GM12878 (cell line): ENCODE measurements at regions not wholly inside any gene's neighbourhood (a gene's known extent, or its start where the extent isn't known, plus 50 kb on each side); places are given as distances from the start of the nearest gene placed in this dataset.

Experiments
- ATAC-seq: fragments of 200-7000 bp; cut with Tn5 transposase; 3 replicates; pipeline ENCODE4 v1.9.1; 2020; ENCODE audit warnings: mild to moderate bottlenecking, moderate library complexity
- BruUV-seq: library from RNA; stranded (reverse); fragments of 400-500 nt; replicated peaks from 2 replicates; lab custom pipeline; 2021; lab: Mats Ljungman, UMichigan
- CTCF ChIA-PET: fragments of 300-600 bp; sonication (Branson Sonifier 250); formaldehyde crosslinking; extraction: SDS; loops from one replicate; lab custom pipeline; 2021; ENCODE audit warnings: inconsistent platforms; lab: Yijun Ruan, JAX
- POLR2A ChIA-PET: fragments of 350-600 bp; formaldehyde crosslinking; extraction: SDS; loops from one replicate; lab custom pipeline; 2021; ENCODE audit warnings: inconsistent platforms; lab: Charles Lee
- RAD21 ChIA-PET: fragments of 300-600 bp; sonication (Branson Sonifier 250); formaldehyde crosslinking; loops from one replicate; lab custom pipeline; 2023; ENCODE audit warnings: antibody characterized with exemption; ENCODE audit not compliant: unreplicated experiment; lab: Charles Lee
- SMC1A ChIA-PET: fragments of 300-600 bp; sonication (Branson Sonifier 250); formaldehyde crosslinking; loops from one replicate; lab custom pipeline; 2023; ENCODE audit not compliant: unreplicated experiment, uncharacterized antibody; lab: Charles Lee
- DNase-seq: peaks from one replicate; pipeline ENCODE4 v3.0.0-alpha.2; 2011; ENCODE audit warnings: low read depth, low spot score
- FAIRE-seq: peaks from 3 replicates; lab custom pipeline; 2011; peaks lifted over from hg19 to GRCh38; lab: Jason Lieb, UNC
- H2AFZ ChIP-seq: 2 replicates; pipeline ENCODE4 v1.6.0; 2011; ENCODE audit warnings: low read depth, low read length, control low read depth; ENCODE audit not compliant: control insufficient read depth
- H3K27ac ChIP-seq: 2 replicates; pipeline ENCODE4 v1.5.1; 2011; ENCODE audit warnings: control low read depth; ENCODE audit not compliant: control insufficient read depth, insufficient read depth
- H3K27me3 ChIP-seq, 2 experiments: replicated peaks in 1 of 2; 2 replicates each; pipeline versions ENCODE4 v1.6.0 to v1.6.1; 2011; ENCODE audit warnings: low read length in 1 of 2; ENCODE audit not compliant: control insufficient read depth in 2 of 2, insufficient read depth in 2 of 2
- H3K36me3 ChIP-seq, 2 experiments: 2 replicates each; pipeline ENCODE4 v1.5.1; 2011; ENCODE audit warnings: low read length in 1 of 2; ENCODE audit not compliant: control insufficient read depth in 2 of 2, insufficient read depth in 2 of 2
- H3K4me1 ChIP-seq: 2 replicates; pipeline ENCODE4 v1.6.1; 2011; ENCODE audit warnings: mild to moderate bottlenecking, low read length, moderate library complexity, mixed read lengths; ENCODE audit not compliant: control insufficient read depth, insufficient read depth
- H3K4me2 ChIP-seq: 2 replicates; pipeline ENCODE4 v1.6.0; 2011; ENCODE audit warnings: control low read depth; ENCODE audit not compliant: control insufficient read depth, insufficient read depth
- H3K4me3 ChIP-seq: fragments of 200-600 bp; sonication (generic); 2 replicates; pipeline ENCODE4 v1.5.1; 2016
- H3K79me2 ChIP-seq: 2 replicates; pipeline ENCODE4 v1.6.0; 2011; ENCODE audit warnings: low read length; ENCODE audit not compliant: control insufficient read depth, insufficient read depth
- H3K9ac ChIP-seq: 2 replicates; pipeline ENCODE4 v1.8.0; 2011; ENCODE audit warnings: low read length, control low read depth, mixed read lengths; ENCODE audit not compliant: control insufficient read depth, insufficient read depth
- H3K9me3 ChIP-seq: replicated peaks from 3 replicates; pipeline ENCODE4 v1.5.1; 2011; ENCODE audit warnings: mild to moderate bottlenecking, low read length; ENCODE audit not compliant: control insufficient read depth, insufficient read depth
- H4K20me1 ChIP-seq: 2 replicates; pipeline ENCODE4 v1.6.0; 2011; ENCODE audit not compliant: control insufficient read depth, insufficient read depth
- ATF7 ChIP-seq: fragments of 450-650 bp; IDR thresholded peaks from 2 replicates; pipeline ENCODE4 v1.6.1; 2016; ENCODE audit warnings: low read depth, mild to moderate bottlenecking
- MTA2 ChIP-seq: fragments of 450-650 bp; IDR thresholded peaks from 2 replicates; pipeline ENCODE4 v1.6.1; 2016; ENCODE audit warnings: low read depth, mild to moderate bottlenecking, moderate library complexity
- NR2F1 ChIP-seq: fragments of 450-650 bp; conservative IDR thresholded peaks from 2 replicates; pipeline ENCODE4 v1.6.1; 2017; ENCODE audit warnings: mild to moderate bottlenecking
- RBBP5 ChIP-seq: fragments of 200-600 bp; sonication (generic); conservative IDR thresholded peaks from 2 replicates; pipeline ENCODE4 v1.6.1; 2016
- RUNX3 ChIP-seq: IDR thresholded peaks from 2 replicates; pipeline ENCODE4 v1.6.1; 2012; ENCODE audit warnings: low read length, inconsistent platforms
- TCF7 ChIP-seq: IDR thresholded peaks from 2 replicates; pipeline ENCODE4 v1.6.1; 2014; ENCODE audit warnings: antibody characterized with exemption, borderline replicate concordance
- in situ Hi-C: fragments of 300-500 bp; cut with MboI; formaldehyde crosslinking; loops from 9 replicates; pipeline ENCODE4 v1.14.3; 2018; ENCODE audit warnings: mixed read lengths
- intact Hi-C: fragments of 100-400 bp; cut with micrococcal nuclease; formaldehyde crosslinking; loops from one replicate; pipeline ENCODE4 v1.14.2; 2022; ENCODE audit not compliant: unreplicated experiment
- TF ChIP-seq, protein P1 (sequence below): fragments of 450-650 bp; IDR thresholded peaks from 2 replicates; pipeline ENCODE4 v1.6.1; 2017; ENCODE audit warnings: mild to moderate bottlenecking, moderate library complexity

DNA sequence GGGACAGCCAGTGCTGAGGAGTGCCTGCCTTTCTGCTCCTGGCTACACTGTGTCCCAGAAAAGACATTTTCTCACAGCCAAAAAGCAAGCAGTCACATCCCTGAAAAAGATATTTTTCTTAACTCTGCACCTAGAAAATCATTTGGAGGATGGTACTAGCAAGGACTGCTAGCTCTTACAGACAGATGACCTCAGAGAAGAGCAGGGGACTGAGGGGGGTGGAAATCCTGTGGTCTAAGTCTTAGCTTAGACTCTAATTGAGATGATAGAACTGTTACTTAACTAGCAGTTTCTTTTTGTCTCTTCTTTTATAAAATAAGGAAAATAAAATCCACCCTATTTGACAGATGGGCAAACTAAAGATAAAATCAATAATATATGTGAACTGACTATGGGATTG is 152.8 kb downstream of the TMEM200A start:
- ChIA-PET CTCF (interaction anchor here (0.6 to 2.9 kb wide), 4 partner anchors 14 to 180 kb away, joined by 3 to 8 read pairs (median 3); no protein-coding TSS in a partner anchor), SMC1A (interaction anchor here (0.7 to 8.6 kb wide), 11 partner anchors 7 to 180 kb away, joined by 3 to 69 read pairs (median 10); no protein-coding TSS in a partner anchor), POLR2A (interaction anchor here (0.7 to 1.3 kb wide), 3 partner anchors 11 to 153 kb away, joined by 3 read pairs; partner anchors contain the start of gene TMEM200A)
- H3K4me2 ChIP-seq = no peak overlapping the region
- H3K27me3 ChIP-seq = no peaks in the 10 kb centered on the region
- FAIRE-seq = no peak
- peaks cover 5% of the 10 kb centered on the region for H3K4me1 ChIP-seq
- no peak overlapping the region for H2AFZ ChIP-seq
- H3K9ac ChIP-seq = no peak overlapping the region
- no TSS peak for BruUV-seq
- H3K27ac ChIP-seq = no peak overlapping the region
- H3K9me3 ChIP-seq = peaks cover 1% of the 10 kb centered on the region; the same call in 1 of the 3 replicates
- H4K20me1 ChIP-seq = no peaks in the 10 kb centered on the region
- TF ChIP-seq RBBP5 (no peak), TCF7 (no peak), ATF7 (peak; percentile 44), RUNX3 (peak; percentile 52; the same call in 1 of the 2 replicates), NR2F1 (no peak), MTA2 (peak; percentile 49; the same call in 1 of the 2 replicates)
- TF ChIP-seq, protein P1, sequence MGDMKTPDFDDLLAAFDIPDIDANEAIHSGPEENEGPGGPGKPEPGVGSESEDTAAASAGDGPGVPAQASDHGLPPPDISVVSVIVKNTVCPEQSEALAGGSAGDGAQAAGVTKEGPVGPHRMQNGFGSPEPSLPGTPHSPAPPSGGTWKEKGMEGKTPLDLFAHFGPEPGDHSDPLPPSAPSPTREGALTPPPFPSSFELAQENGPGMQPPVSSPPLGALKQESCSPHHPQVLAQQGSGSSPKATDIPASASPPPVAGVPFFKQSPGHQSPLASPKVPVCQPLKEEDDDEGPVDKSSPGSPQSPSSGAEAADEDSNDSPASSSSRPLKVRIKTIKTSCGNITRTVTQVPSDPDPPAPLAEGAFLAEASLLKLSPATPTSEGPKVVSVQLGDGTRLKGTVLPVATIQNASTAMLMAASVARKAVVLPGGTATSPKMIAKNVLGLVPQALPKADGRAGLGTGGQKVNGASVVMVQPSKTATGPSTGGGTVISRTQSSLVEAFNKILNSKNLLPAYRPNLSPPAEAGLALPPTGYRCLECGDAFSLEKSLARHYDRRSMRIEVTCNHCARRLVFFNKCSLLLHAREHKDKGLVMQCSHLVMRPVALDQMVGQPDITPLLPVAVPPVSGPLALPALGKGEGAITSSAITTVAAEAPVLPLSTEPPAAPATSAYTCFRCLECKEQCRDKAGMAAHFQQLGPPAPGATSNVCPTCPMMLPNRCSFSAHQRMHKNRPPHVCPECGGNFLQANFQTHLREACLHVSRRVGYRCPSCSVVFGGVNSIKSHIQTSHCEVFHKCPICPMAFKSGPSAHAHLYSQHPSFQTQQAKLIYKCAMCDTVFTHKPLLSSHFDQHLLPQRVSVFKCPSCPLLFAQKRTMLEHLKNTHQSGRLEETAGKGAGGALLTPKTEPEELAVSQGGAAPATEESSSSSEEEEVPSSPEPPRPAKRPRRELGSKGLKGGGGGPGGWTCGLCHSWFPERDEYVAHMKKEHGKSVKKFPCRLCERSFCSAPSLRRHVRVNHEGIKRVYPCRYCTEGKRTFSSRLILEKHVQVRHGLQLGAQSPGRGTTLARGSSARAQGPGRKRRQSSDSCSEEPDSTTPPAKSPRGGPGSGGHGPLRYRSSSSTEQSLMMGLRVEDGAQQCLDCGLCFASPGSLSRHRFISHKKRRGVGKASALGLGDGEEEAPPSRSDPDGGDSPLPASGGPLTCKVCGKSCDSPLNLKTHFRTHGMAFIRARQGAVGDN = 0 out of 2 replicates have a peak, but pooled peaks have one; percentile 21
- TF ChIP-seq, all 136 proteins: peak for 4
- peak; percentile 39 for ATAC-seq
- DNase-seq = no peak
- Histone ChIP-seq H3K36me3 (no peaks in the 10 kb centered on the region), H3K4me3 (no peak overlapping the region), H3K79me2 (no peaks in the 10 kb centered on the region)
- intact Hi-C loops (loop anchor here (5.0 kb wide), 3 partner anchors 39 to 179 kb away; partner anchors contain the start of gene TMEM200A), in situ Hi-C loops (no loop called here)
- RAD21 ChIA-PET = interaction anchor here (1.0 to 4.8 kb wide), 7 partner anchors 10 to 194 kb away, joined by 3 to 32 read pairs (median 5); no protein-coding TSS in a partner anchor
